SK-N-SH (cell line): ENCODE measurements at regions not wholly inside any gene's neighbourhood (a gene's known extent, or its start where the extent isn't known, plus 50 kb on each side); places are given as distances from the start of the nearest gene placed in this dataset.

ENCODE experiments used
- CTCF ChIP-seq: fragments of 200-600 bp; sonication (generic); IDR thresholded peaks from 2 replicates; pipeline ENCODE4 v1.6.1; 2017; ENCODE audit warnings: antibody characterized with exemption, mild to moderate bottlenecking, moderate library complexity
- EP300 ChIP-seq, 2 experiments: IDR thresholded peaks; 2 replicates each; pipeline versions ENCODE4 v1.4.0 to v1.6.1; 2012; ENCODE audit warnings: borderline replicate concordance in 1 of 2, low read depth in 1 of 2, low read length in 1 of 2
- GATA2 ChIP-seq: sonication (generic); formaldehyde crosslinking; IDR thresholded peaks from 2 replicates; pipeline ENCODE4 v1.5.0; 2020; ENCODE audit warnings: mild to moderate bottlenecking, missing genetic modification reagents
- MAX ChIP-seq: IDR thresholded peaks from 2 replicates; pipeline ENCODE4 v1.4.0; 2012; ENCODE audit warnings: low read depth
- POLR2AphosphoS5 ChIP-seq: IDR thresholded peaks from 2 replicates; pipeline ENCODE4 v1.6.1; 2012; ENCODE audit warnings: low read depth, low read length
- RAD21 ChIP-seq: IDR thresholded peaks from 2 replicates; pipeline ENCODE4 v1.6.1; 2012; ENCODE audit warnings: mild to moderate bottlenecking, low read length
- YY1 ChIP-seq: IDR thresholded peaks from 2 replicates; pipeline ENCODE4 v1.4.0; 2012; ENCODE audit warnings: low read depth, mild to moderate bottlenecking

GRCh38 chr18:68507781-68508180 lies 207.1 kb downstream of the TMX3 start:
- TF ChIP-seq EP300 (IDR thresholded peaks at IDR 0.05; ENCODE audit: borderline replicate concordance in 1 of 2, low read depth in 1 of 2, low read length in 1 of 2) (no peak), CTCF (no peak), YY1 (no peak), POLR2AphosphoS5 (no peak), MAX (no peak), GATA2 (no peak), RAD21 (no peak)
